Brain pericyte (primary cell): ENCODE measurements at regions not wholly inside any gene's neighbourhood (a gene's known extent, or its start where the extent isn't known, plus 50 kb on each side); places are given as distances from the start of the nearest gene placed in this dataset.
"Not testable (repeated sequence)": the region's sequence is repeated elsewhere in the genome, so short reads cannot be mapped to it uniquely, and the experiment has no call there.

Experiments used
- DNase-seq: peaks from one replicate; pipeline ENCODE4 v3.0.0-alpha.2; 2012; ENCODE audit warnings: low read depth, low spot score

DNA sequence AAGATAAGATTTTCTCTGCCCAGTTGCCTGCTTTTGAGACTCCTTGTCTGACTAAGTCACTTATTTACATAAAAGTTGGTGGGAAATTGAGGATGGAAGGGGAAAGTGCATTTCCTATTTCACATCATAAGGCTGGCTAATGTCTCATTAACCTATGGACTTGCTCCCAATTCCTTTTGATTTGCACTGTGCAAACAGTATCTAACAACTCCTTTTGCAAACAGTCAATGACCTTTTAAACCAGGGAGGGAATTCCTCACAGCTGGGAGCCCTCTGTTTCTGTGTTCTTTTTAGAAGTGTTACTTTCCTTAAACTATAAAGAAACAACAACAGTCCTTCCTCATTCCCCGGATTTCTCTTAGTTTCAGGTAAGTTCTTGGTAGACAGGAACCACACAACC, 272.8 kb downstream of the RND3 start:
- DNase-seq, result no peak

DNA sequence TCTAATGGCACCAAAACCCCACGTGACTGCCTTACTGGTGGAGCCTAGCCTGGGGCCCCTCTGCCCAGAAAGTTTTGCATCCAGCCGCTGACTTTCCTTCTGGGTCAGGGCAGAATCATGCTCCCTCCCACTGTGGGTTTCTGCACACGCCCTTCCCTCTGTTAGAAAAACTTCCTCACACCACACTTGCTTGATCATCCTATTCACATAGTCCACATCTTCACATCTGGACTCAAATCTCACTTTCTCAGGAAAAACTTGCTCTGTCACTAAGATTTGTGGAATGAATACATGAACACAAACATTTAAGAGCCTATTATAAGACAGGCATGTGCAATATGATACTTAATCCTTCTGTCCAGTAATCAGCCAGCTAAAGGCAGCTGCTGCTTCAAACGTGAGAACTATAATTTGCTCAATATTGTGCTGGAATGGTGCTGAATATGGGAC, 274.7 kb downstream of the RND3 start:
- no peak for DNase-seq

DNA sequence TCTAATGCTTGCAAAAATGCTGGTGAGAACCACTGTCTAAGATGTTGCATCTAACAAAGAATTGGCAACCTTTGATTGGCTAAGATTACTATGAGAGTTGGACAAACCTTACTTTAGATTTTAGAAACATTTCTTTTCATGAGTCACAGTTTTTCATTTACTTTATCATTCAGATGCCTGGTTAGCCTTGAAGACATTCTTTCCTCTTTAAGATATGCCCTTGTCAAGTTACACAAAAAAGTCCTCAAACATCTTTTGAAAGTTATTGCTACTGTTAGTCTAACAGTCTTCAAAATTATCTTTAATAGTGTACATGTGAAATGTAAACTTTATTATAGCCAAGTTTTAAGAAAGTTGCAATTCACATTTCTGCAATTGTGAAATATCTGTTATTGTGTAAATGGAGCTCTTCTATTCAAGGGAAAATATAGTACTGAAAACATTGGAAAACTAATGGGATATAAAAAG, 276.3 kb downstream of the RND3 start:
- no peak for DNase-seq

DNA sequence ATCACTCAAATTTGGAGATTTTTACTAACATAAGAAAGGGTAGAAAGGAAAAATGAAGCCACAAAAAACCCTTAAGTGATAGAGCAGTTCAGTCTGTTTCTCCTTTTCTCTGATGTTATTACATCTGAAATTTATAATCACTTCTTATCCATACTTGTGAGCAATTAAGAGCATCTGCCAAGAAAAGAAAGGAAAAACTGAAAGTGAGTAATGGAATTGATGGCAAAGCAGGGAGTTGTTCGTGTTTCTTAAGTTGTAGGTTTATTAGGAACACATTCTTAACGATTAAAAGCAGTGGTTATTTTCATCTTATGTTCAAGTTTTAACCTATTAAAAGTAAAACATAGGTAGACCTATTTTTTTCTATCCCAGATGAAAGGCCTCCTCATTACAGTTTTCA, 277.7 kb downstream of the RND3 start:
- no peak for DNase-seq

DNA sequence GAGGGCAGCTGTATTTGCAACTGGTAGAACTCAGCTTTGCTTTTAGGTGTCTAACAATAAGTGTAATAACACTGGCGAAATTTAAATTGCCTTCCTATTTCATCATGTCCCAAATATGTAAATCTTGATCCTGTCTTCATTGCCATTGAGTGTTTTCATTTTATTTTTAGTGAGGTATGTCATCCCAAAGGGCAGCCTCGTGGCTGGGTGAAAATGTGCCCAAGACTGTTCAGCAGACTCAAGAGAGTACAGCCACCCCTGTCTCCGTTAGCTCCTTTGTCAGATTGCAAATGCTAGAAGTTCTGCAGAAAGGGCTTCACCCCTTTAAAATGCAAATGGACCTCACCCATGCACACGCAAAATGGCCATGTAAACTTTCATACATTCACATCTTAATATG, 278.8 kb downstream of the RND3 start:
- DNase-seq, result no peak

DNA sequence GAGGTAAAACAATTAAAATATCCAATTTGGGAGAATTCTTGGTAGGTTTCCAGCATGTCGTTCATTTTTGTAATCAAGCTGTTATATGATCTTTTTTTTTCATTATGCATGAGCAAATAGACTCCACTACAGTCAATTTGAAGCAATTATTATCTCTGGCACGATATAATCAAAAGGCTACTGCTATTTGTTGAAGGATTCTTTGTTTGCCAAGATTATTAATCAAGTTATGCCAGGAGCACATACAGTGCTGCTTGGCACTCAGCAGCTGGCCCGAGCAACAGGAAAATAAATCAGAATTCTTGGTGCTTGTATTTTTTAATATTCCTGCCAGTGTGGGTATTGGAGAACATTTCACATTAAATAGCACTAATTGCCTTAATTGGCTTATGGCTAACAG, 279.5 kb downstream of the RND3 start:
- DNase-seq, result no peak

DNA sequence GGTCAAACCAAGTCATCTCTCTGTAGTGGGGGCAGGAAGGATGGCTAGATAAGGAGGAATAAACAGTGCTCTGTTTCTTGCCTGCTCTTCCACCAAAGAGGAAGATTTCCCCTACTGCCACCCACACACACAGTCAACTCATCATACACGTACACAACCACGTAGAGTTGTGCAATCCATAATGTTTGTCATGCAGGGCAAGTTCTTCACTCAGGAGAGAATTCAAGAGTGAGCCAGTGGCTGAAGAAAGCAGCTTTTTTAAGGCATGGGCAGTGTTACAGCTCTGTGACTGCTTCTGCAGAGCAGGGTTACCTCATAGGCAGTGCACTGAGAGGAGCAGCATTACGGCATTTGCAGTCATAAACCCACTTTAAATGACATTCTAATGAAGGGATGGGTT, 283.0 kb downstream of the RND3 start:
- DNase-seq, result no peak

DNA sequence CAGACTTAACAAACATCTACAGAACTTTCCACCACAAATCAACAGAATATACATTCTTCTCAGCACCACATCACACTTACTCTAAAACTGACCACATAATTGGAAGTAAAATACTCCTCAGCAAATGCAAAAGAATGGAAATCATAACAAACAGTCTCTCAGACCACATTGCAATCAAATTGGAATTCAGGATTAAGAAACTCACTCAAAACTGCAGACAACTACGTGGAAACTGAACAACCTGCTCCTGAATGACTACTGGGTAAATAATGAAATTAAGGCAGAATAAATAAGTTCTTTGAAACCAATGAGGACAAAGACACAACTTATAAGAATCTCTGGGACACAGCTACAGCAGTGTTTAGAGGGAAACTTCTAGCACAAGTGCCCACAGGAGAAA, 292.7 kb downstream of the RND3 start:
- not testable (repeated sequence) for DNase-seq

DNA sequence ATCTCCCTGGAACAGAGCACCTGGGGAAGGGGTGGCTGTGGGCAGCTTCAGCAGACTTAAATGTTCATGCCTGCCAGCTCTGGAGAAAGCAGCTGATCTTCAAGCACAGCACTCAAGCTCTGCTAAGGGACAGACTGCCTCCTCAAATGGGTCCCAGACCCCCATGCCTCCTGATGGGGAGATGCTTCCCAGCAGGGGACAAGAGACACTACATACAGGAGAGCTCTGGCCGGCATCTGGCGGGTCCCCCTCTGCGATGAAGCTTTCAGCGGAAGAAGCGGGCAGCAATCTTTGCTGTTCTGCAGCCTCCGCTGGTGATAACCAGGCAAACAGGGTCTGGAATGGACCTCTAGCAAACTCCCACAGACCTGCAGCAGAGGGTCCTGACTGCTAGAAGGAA, 294.8 kb downstream of the RND3 start:
- no peak for DNase-seq

DNA sequence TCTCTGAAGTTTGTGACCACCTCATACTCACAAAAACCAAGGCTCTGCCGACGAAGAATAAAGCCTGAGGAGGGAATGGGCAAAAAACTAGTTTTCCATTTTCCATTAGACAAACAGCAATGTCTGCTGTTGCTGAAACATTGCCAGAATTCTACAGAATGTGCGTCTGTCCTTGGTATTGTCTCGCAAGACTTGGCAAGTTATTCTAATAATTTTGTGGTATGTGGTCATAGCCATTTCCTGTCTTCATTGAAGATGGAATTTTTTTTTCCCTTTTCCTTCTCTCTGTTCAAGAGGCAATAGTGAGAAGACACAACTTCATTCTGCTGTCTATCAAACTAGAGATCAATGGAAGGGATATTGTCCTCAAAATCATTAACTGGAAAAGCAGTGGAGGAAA, 296.1 kb downstream of the RND3 start:
- no peak for DNase-seq

DNA sequence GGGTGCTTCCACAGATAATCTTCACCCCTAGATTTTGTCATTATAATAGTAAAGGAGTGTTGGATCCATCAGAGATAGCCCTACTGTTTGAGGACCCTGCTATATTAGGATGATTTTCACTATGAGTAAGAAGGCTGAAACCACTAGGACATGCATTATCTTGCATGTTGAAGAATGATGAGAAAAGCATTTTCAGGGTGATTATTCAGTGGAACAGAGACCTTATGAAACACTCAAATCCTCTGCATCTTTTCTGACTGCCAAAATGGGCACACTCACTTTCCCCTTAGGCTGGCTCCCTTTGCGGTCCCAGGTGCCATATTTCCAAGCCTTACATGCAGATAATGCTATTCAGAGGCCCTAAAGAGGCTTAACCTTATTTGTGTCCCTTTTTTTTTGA, 296.9 kb downstream of the RND3 start:
- no peak for DNase-seq

DNA sequence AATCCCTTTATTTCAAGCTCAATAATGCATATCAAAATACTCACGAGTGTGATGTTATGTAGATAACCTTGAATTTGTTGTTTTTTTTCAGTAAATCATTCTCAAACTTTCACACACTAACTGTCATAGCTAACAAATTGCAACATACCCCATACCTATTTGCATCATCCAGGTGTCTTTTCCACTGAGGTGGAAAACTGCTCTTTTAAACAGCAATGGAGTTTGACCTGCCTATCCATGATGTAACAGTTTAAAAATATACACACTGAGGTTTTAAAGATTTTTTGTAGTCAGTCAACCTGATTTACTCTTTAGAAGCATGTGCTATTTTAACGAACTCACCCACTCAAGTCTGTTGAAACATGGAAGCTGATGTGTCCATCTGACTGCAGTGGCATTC, 298.7 kb downstream of the RND3 start:
- DNase-seq, result no peak

DNA sequence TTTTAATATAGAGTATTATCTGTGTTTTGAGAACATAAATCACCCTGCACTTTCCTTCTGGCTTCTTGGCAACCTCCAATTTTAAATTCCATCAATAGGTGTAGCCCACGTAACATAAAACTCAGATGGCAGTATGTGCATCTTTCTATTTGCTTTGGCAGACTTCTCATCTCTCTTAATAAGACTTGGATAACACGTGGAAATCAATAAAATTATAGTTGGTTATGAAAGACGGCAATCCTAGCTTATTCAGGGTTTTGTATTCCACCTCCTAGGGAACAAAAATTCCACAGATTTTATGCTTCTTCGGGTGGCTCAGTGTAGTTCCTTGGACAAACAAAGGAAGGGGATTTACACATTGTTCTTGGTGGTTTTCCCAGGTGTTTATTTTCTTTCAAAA, 299.3 kb downstream of the RND3 start:
- no peak for DNase-seq

DNA sequence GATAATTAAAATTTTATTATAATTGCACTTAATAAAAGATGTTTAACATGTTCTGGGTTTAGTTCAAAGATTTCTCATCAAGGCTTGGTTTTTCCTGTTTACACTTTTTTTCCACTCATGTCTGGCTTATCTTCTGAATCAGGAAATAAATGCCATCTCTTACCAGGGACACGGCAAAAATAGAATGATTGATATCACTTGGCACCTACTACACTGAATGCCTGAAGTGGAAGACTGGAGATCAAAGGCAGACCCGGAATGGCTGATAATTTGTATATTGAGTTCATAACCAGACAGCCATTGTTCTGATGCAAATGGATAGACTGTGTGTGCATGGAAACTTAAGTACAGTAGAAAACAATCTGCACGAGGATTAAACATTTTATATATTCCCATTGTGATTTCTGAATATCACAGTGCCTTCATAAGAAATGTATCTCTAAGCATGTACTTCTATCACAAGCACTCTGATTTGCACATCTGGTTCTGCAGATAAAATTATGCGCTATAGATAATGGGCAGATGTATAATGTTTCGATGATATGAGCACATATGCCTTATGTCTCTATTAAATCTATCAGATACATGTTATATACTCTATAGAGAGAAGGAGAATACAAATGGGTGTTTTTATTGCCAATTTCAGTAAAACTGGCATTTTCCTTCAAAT, 304.8 kb downstream of the RND3 start:
- no peak for DNase-seq

DNA sequence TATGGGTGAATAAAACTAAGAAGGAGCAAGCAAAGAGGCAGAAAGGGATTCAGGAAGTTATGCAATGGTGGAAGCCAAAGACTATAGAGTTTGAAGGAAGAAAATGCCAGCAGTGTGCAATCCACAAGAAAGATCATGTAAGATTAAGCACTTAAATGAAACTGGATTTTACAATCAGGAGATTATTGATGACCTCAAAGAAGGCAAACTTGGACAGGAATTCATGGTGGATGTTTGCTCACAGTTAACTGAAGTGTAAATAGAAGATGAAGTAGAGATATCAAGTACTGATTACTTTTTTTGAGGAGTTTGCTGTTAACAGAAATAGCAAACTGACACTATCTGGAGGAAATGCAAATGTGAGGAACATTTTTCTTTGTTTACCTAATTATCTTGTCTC, 308.9 kb downstream of the RND3 start:
- no peak for DNase-seq

DNA sequence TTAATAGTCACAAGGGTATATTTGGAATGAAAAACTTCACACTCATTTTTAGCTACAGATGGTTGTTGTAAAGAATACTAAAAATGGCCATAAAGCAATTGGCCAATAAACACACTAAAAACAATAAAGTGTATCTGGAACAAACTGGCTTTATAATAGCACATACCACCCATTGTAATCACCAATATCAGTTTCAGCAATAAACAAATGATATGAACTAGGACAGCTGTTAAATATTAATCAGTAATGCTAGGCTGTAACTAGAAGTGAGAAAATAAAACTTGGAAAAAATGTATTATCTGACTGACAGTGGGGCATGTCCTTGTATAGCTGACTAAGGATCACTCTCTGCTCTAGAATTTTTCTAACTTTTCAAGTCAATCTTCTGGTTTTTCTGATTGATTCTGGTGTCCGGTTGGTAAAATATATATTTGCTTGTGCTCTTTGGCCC, 312.5 kb downstream of the RND3 start:
- no peak for DNase-seq

DNA sequence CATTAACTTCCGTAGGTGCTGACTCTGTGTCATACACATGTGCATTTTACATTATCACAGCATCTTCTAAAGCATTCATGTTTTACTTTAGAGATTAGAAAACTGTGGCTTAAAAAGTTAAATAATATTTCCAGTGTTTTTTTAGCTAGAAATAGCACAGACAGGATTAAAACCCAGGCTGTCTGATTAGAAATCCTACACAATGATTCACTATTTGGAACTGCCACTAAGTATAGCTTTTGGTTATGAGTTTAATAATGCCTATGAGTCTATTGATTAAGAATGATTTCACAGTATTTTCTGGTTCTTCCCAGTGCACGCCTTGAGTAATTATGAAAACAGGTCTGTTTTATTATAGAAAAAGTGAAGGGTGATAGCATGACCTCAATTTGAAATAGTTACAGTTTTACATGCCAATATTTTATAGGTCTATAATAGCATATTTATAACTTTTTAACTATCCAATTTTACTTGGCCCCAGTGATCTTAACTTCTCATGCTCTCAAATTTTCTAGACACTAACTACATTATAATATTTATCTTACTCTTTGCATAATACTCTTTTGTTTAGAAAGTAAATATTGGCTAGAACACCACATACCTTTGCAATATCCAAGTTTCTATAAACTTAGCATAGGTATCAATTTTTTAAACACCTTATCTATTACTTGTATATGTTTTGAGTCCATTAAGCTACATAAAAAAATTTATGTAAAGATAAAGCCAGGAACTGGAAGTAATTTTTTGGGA, 313.2 kb downstream of the RND3 start:
- no peak for DNase-seq

DNA sequence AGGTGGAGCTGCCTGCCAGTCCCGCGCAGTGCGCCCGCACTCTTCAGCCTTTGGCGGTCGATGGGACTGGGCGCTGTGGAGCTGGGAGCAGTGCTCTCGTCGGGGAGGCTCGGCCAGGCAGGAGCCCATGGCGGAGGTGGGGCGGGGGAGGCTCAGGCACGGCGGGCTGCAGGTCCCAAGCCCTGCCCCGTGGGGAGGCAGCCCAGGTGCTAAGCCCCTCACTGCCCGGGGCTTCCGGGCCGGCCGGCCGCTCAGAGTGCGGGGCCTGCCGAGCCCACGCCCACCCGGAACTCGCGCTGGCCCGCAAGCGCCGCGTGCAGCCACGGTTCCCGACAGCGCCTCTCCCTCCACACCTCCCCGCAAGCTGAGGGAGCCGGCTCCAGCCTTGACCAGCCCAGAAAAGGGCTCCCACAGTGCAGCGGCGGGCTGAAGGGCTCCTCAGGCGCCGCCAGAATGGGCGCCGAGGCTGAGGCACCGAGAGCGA, 316.4 kb downstream of the RND3 start:
- no peak for DNase-seq

DNA sequence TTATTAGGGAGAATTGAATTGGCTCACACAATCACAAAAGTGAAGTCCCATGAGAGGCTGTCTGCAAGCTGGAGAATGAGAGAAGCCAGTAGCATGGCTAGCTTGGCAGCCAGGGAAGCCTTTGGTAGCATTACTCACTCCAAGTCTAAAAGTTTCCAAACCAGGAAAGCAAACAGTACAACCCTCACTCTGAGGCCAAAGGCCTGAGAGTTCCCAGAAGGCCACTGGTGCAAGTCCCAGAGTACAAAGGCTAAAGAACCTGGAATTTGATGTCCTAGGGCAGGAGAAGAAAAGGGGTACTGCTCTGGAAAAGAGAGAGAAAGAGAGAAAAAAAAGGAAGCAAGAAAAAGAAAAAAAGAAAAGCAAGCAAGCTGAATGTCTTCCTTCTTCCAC, 318.2 kb downstream of the RND3 start:
- DNase-seq, result no peak

DNA sequence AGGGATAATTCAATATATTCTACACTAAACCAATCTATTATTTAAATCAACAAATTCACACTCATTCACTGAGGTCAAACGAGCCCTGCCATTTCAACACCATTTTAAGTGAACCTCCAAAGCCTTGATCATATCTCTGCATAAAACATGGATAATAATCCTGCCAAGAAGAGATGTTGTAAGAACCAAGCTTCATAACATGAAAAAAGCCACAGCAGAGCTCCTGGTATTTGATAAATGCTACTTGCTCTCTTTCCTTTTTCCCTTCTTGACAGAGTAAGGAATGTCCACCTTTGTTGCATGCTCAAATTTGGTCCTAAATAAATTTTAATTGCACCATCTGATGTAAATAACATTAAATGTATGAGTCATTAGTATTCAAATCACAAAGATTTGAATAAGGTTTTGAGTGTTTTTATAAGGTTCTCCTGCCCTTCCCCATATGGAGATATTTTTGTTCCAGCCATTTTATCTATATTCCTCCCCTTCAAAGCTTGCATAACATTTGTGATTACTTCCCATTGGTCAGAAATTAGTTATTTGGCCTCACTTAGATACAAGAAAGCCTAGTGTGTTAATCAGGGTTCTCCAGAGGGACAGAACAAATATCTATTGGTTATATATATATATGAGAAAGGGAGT, 318.8 kb downstream of the RND3 start:
- no peak for DNase-seq

DNA sequence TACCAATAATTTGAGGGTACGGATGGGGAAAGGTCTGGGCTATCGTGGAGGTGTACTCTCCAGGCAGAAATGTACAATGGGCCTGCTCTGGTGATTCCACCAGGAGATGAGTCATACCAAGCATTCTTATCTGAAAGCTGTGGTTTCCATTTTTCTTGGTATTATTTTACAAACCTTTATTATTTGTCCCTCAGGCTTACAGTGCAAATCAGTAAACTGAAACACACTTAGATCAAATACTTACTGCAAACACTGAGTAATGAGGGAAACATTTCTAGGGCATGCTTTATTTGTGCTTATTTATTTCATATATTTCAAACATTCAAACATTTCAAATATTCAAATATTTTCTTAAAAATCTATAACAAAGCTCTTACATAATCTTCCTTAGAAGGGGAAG, 319.8 kb downstream of the RND3 start:
- DNase-seq, result no peak

DNA sequence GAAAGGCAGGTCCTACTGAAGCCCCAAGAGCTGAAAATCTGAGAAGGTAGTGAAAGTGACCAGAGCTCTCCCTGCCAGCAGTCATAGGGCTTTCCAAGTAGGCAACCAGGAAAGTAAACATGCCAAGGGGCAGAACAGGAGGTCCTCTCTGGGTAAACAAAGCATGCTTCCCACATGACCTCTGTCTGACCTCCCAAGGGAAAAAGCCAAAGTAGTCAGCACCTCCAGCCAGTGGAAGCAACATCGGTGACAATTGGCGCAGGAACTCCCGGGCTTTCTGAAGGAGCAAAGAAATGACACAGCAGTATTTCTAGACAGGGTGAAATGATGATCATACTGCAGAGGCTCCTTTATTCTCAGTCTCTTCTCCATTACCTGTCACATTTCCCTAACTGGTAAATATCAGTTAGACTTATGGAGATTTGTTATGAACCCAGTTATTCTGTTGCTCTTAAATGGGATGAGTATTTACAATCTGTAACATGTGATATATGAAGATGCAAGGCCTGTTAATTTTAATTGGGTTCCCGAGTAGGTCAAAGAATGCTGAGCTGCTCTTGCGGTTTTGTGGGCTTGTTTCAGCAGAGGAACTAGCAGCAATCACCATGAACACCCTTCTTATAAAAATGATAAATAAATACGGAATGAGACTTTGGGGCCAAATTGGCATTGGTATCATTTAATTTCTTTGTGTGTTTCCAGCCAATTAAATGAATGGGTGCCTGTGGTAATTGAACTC, 321.0 kb downstream of the RND3 start:
- no peak for DNase-seq
